Nucleus accumbens (tissue), 56 donors: ENCODE measurements at regions not wholly inside any gene's neighbourhood (a gene's known extent, or its start where the extent isn't known, plus 50 kb on each side); places are given as distances from the start of the nearest gene placed in this dataset.

Experiments
- DNase-seq, 56 donors: peaks; one replicate each; lab custom pipeline; 2025; lab: John Stamatoyannopoulos, UW

GRCh38 chr2:71801556-71801955 lies 346.1 kb downstream of the CYP26B1 start:
- no peak for DNase-seq

GRCh38 chr2:71800851-71801250 lies 346.8 kb downstream of the CYP26B1 start:
- no peak for DNase-seq

GRCh38 chr2:71800106-71800809 lies 346.9 kb downstream of the DYSF start:
- DNase-seq: no peak

- no peak for DNase-seq
These were observed 345.7 kb downstream of the DYSF start for GRCh38 chr2:71799013-71799575.

- peak in 13 of 56 donors; percentile 1 to 33 (median 9) for DNase-seq
These were observed 345.1 kb downstream of the DYSF start for GRCh38 chr2:71798266-71799012.

- DNase-seq: no peak
These were observed 343.9 kb downstream of the DYSF start for GRCh38 chr2:71797035-71797810.

- no peak for DNase-seq
These were observed 342.8 kb downstream of the DYSF start for GRCh38 chr2:71796174-71796593.

- no peak for DNase-seq
These were observed 342.1 kb downstream of the DYSF start for GRCh38 chr2:71795486-71795885.

GRCh38 chr2:71794611-71795010 lies 341.2 kb downstream of the DYSF start:
- DNase-seq: no peak

GRCh38 chr2:71793926-71794325 lies 340.6 kb downstream of the DYSF start:
- no peak for DNase-seq

GRCh38 chr2:71792926-71793761 lies 339.8 kb downstream of the DYSF start:
- no peak for DNase-seq

- DNase-seq: no peak
These were observed 338.3 kb downstream of the DYSF start for GRCh38 chr2:71791501-71792135.

- DNase-seq: no peak
These were observed 337.7 kb downstream of the DYSF start for GRCh38 chr2:71791061-71791450.

GRCh38 chr2:71790226-71791060 lies 337.1 kb downstream of the DYSF start:
- DNase-seq: no peak

GRCh38 chr2:71789556-71790204 lies 336.3 kb downstream of the DYSF start:
- DNase-seq: no peak

GRCh38 chr2:71788601-71789240 lies 335.4 kb downstream of the DYSF start:
- no peak for DNase-seq

GRCh38 chr2:71788186-71788525 lies 334.8 kb downstream of the DYSF start:
- no peak for DNase-seq
